D721Med (cell line): ENCODE measurements at regions not wholly inside any gene's neighbourhood (a gene's known extent, or its start where the extent isn't known, plus 50 kb on each side); places are given as distances from the start of the nearest gene placed in this dataset.
"Not testable (repeated sequence)": the region's sequence is repeated elsewhere in the genome, so short reads cannot be mapped to it uniquely, and the experiment has no call there.

Source experiments
- DNase-seq: peaks from one replicate; pipeline ENCODE4 v3.0.0; 2011; ENCODE audit warnings: low spot score; ENCODE audit not compliant: insufficient read length
- FAIRE-seq: peaks from 2 replicates; lab custom pipeline; 2011; peaks lifted over from hg19 to GRCh38; lab: Jason Lieb, UNC
- TF ChIP-seq, protein P1 (sequence below): IDR thresholded peaks from 2 replicates; pipeline ENCODE4 v1.5.1; 2012; ENCODE audit warnings: mild to moderate bottlenecking, control low read depth; ENCODE audit not compliant: insufficient read depth; ENCODE audit errors: missing control alignments

DNA sequence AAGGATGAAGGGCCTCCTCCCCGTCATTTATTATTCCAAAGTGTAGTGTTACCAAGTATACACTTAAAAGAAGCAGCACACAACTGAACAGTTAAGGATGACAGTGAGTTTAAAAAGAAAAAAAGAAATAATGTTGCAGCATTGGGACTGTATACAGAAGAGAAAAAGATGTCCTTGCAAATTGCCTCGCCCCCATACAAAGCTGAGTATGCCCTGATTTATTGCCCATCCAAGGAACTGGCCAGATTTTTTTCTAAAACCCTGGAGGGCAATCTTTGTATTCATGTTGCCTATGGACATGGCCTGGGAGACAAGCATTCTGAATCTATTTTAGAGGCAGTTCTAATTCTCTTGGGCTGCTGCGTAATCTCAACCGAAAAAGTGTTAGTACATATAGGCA lies 182.7 kb upstream of the NR4A3 start:
- TF ChIP-seq, protein P1, sequence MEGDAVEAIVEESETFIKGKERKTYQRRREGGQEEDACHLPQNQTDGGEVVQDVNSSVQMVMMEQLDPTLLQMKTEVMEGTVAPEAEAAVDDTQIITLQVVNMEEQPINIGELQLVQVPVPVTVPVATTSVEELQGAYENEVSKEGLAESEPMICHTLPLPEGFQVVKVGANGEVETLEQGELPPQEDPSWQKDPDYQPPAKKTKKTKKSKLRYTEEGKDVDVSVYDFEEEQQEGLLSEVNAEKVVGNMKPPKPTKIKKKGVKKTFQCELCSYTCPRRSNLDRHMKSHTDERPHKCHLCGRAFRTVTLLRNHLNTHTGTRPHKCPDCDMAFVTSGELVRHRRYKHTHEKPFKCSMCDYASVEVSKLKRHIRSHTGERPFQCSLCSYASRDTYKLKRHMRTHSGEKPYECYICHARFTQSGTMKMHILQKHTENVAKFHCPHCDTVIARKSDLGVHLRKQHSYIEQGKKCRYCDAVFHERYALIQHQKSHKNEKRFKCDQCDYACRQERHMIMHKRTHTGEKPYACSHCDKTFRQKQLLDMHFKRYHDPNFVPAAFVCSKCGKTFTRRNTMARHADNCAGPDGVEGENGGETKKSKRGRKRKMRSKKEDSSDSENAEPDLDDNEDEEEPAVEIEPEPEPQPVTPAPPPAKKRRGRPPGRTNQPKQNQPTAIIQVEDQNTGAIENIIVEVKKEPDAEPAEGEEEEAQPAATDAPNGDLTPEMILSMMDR: no peak
- FAIRE-seq (no peak), DNase-seq (no peak)

DNA sequence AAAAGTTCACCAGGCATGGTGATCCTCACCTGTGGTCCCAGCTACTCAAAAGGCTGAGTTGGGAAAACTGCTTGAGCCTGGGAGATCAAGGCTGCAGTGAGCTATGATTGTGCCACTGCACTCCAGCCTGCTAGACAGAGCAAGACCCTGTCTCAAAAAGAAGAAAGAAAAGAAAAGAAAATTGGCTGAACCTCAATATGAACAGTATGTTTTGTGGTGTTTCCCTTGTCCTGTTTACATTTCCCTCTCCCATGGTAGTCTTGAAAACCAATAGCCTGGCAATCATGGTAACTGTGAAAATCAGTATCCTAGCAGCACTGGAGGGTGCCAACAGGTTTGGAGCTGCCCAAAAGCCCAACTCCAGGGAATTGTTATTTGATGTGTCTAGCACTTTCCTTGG lies 174.1 kb upstream of the NR4A3 start:
- FAIRE-seq (no peak), DNase-seq (no peak)
- TF ChIP-seq, protein P1: no peak

DNA sequence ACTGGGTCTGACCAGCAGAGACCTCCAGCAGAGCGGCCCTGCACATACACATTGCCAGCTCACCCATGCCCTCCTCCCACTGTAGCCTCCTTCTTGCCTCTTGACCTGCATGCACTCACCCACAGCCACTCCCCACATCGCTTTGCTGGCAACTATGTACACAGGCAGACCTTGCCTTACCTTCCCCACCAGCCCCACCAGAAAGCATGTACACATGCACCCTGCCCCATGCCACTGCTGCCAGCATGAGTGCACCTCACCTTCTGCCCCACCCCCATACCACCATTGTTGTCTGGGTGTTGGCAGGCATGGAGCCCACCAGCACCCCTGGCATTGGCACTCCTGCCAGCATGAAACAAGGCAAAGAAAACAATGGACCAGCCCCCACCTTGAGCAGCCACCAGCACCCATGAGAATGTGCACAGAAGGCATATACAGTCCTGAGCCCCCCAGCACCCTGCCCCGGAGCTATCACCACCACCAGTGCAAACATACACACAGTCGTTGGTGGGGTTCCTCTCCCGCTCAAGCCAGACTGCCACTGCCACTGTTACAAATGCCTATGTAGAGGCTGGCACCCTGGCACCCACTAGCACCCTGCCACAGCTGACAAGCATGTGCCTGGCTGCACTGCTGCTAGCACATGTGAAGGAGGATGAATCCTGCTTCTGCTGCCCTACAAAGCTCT lies 171.4 kb upstream of the NR4A3 start:
- FAIRE-seq (no peak), DNase-seq (no peak)
- TF ChIP-seq, protein P1: no peak

DNA sequence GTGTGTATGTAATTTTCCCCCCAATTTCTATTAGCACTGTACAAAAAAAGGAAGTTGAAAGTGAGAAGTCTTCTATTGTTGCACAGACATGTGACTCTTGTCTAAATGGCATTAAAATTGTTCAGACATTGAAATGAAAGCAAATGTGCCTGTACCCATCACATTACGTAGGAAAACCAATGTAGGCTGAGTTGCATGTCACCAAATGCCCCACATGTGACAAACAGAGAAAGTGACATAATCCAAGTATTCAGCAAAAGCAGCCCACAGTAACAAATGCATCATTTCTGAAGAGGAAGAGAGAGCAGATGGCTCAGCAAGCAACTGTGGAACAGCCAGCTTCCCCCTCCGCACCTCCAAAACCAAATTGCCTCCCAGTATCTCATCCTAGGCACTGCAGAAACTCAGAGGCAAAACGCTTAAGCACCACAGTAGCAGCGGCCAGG lies 161.5 kb upstream of the NR4A3 start:
- TF ChIP-seq, protein P1: no peak
- no peak for FAIRE-seq
- DNase-seq: no peak

DNA sequence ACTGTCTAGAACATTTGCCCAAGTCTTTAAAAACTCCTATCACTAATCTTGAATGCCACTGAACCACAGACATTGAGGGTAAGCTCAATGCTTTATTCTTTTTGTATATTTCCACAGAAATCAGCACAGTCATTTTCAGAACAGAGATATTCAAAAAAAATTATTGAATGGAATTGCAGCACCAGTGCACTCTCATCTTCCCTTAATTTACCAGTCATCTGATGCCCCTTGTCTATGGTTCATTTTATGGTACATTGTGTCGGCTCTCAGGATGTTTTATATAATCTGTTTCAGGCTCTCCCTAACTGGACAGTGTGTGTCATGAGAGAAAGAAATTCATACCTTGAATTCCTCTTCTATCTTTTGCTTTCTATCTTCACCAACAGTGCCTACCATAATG lies 158.4 kb upstream of the NR4A3 start:
- DNase-seq (no peak), FAIRE-seq (no peak)
- TF ChIP-seq, protein P1: no peak

DNA sequence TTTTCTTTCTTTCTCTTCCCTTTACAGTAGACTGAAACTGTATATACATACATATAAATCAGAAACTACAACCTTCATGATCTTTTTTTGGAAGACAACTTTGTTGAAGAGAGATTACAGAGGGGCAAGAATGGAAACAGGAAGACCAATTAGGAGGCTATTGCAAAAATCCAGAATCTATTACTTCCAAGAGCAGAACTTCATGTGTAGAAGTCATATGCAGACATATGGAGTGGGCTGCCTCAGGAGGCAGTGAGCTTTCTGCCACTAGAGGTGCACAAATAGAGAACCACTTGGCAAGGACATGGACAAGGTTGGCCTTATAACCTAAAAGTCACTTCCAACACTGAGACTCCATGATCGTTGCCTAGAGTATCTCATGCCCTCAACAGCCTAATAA lies 157.8 kb upstream of the NR4A3 start:
- TF ChIP-seq, protein P1: no peak
- no peak for DNase-seq
- FAIRE-seq: no peak

DNA sequence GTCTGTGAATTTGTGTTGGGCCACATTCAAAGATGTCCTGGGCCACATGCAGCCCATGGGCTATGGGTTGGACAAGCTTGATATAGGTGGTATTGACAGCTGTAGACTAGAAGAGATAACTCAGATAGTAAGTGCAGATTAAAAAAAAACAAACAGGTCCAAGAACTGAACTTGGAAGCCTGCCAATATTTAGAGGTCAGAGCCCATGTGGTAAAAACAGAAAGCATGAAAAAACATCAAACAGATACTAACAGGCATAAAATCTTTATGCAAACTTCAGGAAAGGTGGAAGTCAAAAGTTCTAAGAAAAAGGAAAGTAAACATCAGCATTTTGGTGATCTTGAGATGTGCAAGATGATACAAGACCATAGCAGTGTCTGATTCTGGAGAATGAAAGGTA lies 155.1 kb upstream of the NR4A3 start:
- TF ChIP-seq, protein P1: no peak
- DNase-seq (no peak), FAIRE-seq (no peak)

DNA sequence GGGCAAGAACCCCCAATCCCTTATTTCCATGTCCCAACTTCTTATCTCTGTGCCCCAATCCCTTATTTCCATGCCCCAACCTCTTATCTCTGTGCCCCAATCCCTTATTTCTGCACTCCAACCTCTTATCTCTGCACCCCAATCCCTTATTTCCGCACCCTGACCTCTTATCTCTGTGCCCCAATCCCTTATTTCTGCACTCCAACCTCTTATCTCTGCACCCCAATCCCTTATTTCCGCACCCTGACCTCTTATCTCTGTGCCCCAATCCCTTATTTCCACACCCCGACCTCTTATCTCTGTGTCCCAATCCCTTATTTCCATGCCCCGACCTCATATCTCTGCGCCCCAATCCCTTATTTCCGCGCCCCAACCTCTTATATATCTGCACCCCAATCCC lies 150.8 kb upstream of the NR4A3 start:
- DNase-seq, FAIRE-seq: not testable (repeated sequence)
